ENCODE measurements at regions not wholly inside any gene's neighbourhood (a gene's known extent, or its start where the extent isn't known, plus 50 kb on each side); places are given as distances from the start of the nearest gene placed in this dataset.

GRCh38 chr3:73197187-73197586, 135.7 kb downstream of the EBLN2 start:
- Histone ChIP-seq H2AK5ac (ENCODE audit: low read depth, low read length) (no peak overlapping the region), H3K27me3 (replicated peaks in 1 of 4; ENCODE audit: control insufficient read depth in 3 of 4, extremely low read depth in 1 of 4, insufficient read depth in 3 of 4, low read length in 3 of 4) (no peaks in the 10 kb centered on the region), H3K4ac (replicated peaks; ENCODE audit: insufficient read length, low read depth, low read length) (no peak overlapping the region), H3K23me2 (ENCODE audit: low read depth, low read length) (no peaks in the 10 kb centered on the region), H2BK120ac (replicated peaks; ENCODE audit: low read depth, low read length) (no peak overlapping the region), H3K79me2 (ENCODE audit: control insufficient read depth in 1 of 2, insufficient read depth in 2 of 2, low read length in 2 of 2) (no peaks in the 10 kb centered on the region), H3K18ac (ENCODE audit: extremely low read depth, low read length) (no peak overlapping the region), H4K8ac (ENCODE audit: extremely low read depth, insufficient read depth, low read length) (no peak overlapping the region), H4K91ac (replicated peaks; ENCODE audit: insufficient read length, low read length) (no peak overlapping the region), H3K27ac (ENCODE audit: low read depth, low read length) (no peak overlapping the region), H2BK12ac (ENCODE audit: low read depth, low read length) (no peak overlapping the region), H3K23ac (ENCODE audit: insufficient read length) (no peak overlapping the region), H2BK5ac (ENCODE audit: low read depth, low read length) (no peak overlapping the region), H3K14ac (ENCODE audit: insufficient read length) (no peak overlapping the region), H4K5ac (ENCODE audit: insufficient read length, low read depth, low read length) (no peak overlapping the region), H3K4me1 (replicated peaks in 1 of 4; ENCODE audit: control insufficient read depth in 3 of 4, insufficient read depth in 4 of 4, low read length in 3 of 4) (peaks cover 0 to 4% (median 3%) of the 10 kb centered on the region in 4 experiments; a peak in 4 of 7 replicates), H3K36me3 (ENCODE audit: control insufficient read depth in 2 of 4, insufficient read depth in 4 of 4, low read length in 3 of 4) (no peaks in the 10 kb centered on the region), H3K9me3 (ENCODE audit: insufficient read depth in 2 of 2, low read depth in 1 of 2, low read length in 1 of 2) (no peaks in the 10 kb centered on the region), H3K79me1 (ENCODE audit: low read depth, low read length) (no peaks in the 10 kb centered on the region), H3K4me3 (ENCODE audit: extremely low read depth in 1 of 4, insufficient read depth in 2 of 4, low read depth in 3 of 4, low read length in 4 of 4) (no peak overlapping the region), H2BK20ac (ENCODE audit: low read length) (no peak overlapping the region), H3K4me2 (ENCODE audit: insufficient read depth in 1 of 2, low read depth in 2 of 2, low read length in 2 of 2) (no peak overlapping the region), H2AFZ (ENCODE audit: low read length) (no peak overlapping the region), H4K20me1 (replicated peaks in 1 of 2; ENCODE audit: control insufficient read depth in 1 of 2, insufficient read depth in 2 of 2, low read length in 2 of 2) (no peaks in the 10 kb centered on the region), H3K56ac (replicated peaks; ENCODE audit: insufficient read length, low read depth, low read length) (no peak overlapping the region), H3K9ac (replicated peaks in 1 of 4; ENCODE audit: extremely low read depth in 1 of 4, low read depth in 3 of 4, low read length in 3 of 4) (no peak overlapping the region), H2BK15ac (ENCODE audit: low read length) (no peak overlapping the region)
- no peak for DNase-seq (ENCODE audit: low read depth in 1 of 2, low spot score in 2 of 2)
- no peak for FAIRE-seq
- CTCF ChIA-PET (ENCODE audit: partially characterized antibody), result interaction anchor here (1.0 to 1.8 kb wide), 3 partner anchors 30 to 306 kb away, joined by 3 to 4 read pairs (median 4); no protein-coding TSS in a partner anchor
- 89% methylated on average over 5 of the region's 5 CpGs; no CpG with 5 or more reads in 1 of the 2 experiments for WGBS, 2 experiments (ENCODE audit: extremely low coverage in 1 of 2, insufficient coverage in 1 of 2, insufficient read length in 1 of 2, insufficient replicate concordance in 2 of 2, low coverage in 1 of 2, low lambda C conversion rate in 2 of 2, missing lambda C conversion rate in 1 of 2)
- POLR2A ChIA-PET (ENCODE audit: partially characterized antibody), result no interaction called here
- no peak for TF ChIP-seq ATF2 (IDR thresholded peaks at IDR 0.05; ENCODE audit: low read length)
- TF ChIP-seq BCL11A (IDR thresholded peaks at IDR 0.05; ENCODE audit: low read depth in 2 of 2, low read length in 2 of 2), result no peak
- TF ChIP-seq BACH1 (IDR thresholded peaks at IDR 0.05; ENCODE audit: low read length), result no peak
- TF ChIP-seq CHD2 (IDR thresholded peaks at IDR 0.05; ENCODE audit: low read length), result no peak
- TF ChIP-seq JUND (IDR thresholded peaks at IDR 0.05; ENCODE audit: low read length), result no peak
- TF ChIP-seq CTBP2 (IDR thresholded peaks at IDR 0.05; ENCODE audit: borderline replicate concordance, insufficient read depth, insufficient read length, low read length), result no peak
- no peak for TF ChIP-seq GTF2F1 (IDR thresholded peaks at IDR 0.05; ENCODE audit: borderline replicate concordance, low read depth, low read length)
- TF ChIP-seq SIX5 (IDR thresholded peaks at IDR 0.05; ENCODE audit: low read depth, low read length), result no peak
- TF ChIP-seq SRF (IDR thresholded peaks at IDR 0.05; ENCODE audit: low read depth, low read length), result no peak
- TF ChIP-seq SUZ12 (IDR thresholded peaks at IDR 0.05; ENCODE audit: low read length), result no peak
- no peak for TF ChIP-seq KDM4A (IDR thresholded peaks at IDR 0.05; ENCODE audit: low read depth, low read length, severe bottlenecking)
- TF ChIP-seq HDAC6 (IDR thresholded peaks at IDR 0.05; ENCODE audit: low read depth, low read length), result no peak
- TF ChIP-seq RXRA (IDR thresholded peaks at IDR 0.05; ENCODE audit: insufficient read depth, low read depth, low read length), result no peak
